Activated CD4-positive, alpha-beta T cell treated with anti-CD3 and anti-CD28 coated beads, Interleukin-2, amount 10 ng/mL, durations not matched to agents 24 days and 14 days (primary cell): ENCODE measurements at regions not wholly inside any gene's neighbourhood (a gene's known extent, or its start where the extent isn't known, plus 50 kb on each side); places are given as distances from the start of the nearest gene placed in this dataset.
A peak's percentile ranks its signal among the peaks of the same experiment; 100 is the strongest.
"Not testable (repeated sequence)": the region's sequence is repeated elsewhere in the genome, so short reads cannot be mapped to it uniquely, and the experiment has no call there.

Experiments
- DNase-seq: peaks from one replicate; pipeline ENCODE4 v3.0.0; 2022
- H3K27ac Mint-ChIP-seq: one replicate; pipeline ENCODE4 v1.8.0; 2022; ENCODE audit warnings: mild to moderate bottlenecking, mixed read lengths
- H3K27me3 Mint-ChIP-seq: one replicate; pipeline ENCODE4 v1.8.0; 2022; ENCODE audit warnings: mixed read lengths
- H3K36me3 Mint-ChIP-seq: one replicate; pipeline ENCODE4 v1.8.0; 2022; ENCODE audit warnings: low read depth, mild to moderate bottlenecking, mixed read lengths
- H3K4me1 Mint-ChIP-seq: one replicate; pipeline ENCODE4 v1.8.0; 2021; ENCODE audit warnings: mixed read lengths
- H3K4me3 Mint-ChIP-seq: one replicate; pipeline ENCODE4 v1.8.0; 2022; ENCODE audit warnings: mild to moderate bottlenecking, moderate library complexity, mixed read lengths
- H3K9me3 Mint-ChIP-seq: one replicate; pipeline ENCODE4 v1.8.0; 2021; ENCODE audit warnings: mixed read lengths
- intact Hi-C: fragments of 100-400 bp; cut with micrococcal nuclease; formaldehyde crosslinking; loops from one replicate; pipeline ENCODE4 v1.15.1; 2023

- no peaks in the 10 kb centered on the region for H3K9me3 Mint-ChIP-seq
- H3K4me3 Mint-ChIP-seq: no peak overlapping the region
- intact Hi-C loops: no loop called here
- H3K27ac Mint-ChIP-seq: no peak overlapping the region
- peaks cover 2% of the 10 kb centered on the region for H3K27me3 Mint-ChIP-seq
- no peaks in the 10 kb centered on the region for H3K4me1 Mint-ChIP-seq
- H3K36me3 Mint-ChIP-seq: no peaks in the 10 kb centered on the region
- no peak for DNase-seq
These were observed 86.7 kb upstream of the GSE1 start for GRCh38 chr16:85526185-85526974.

- no peak for DNase-seq
- no peak overlapping the region for H3K27ac Mint-ChIP-seq
- H3K9me3 Mint-ChIP-seq: no peaks in the 10 kb centered on the region
- no peaks in the 10 kb centered on the region for H3K36me3 Mint-ChIP-seq
- intact Hi-C loops: no loop called here
- no peaks in the 10 kb centered on the region for H3K4me1 Mint-ChIP-seq
- H3K27me3 Mint-ChIP-seq: peaks cover 2% of the 10 kb centered on the region
- no peak overlapping the region for H3K4me3 Mint-ChIP-seq
These were observed 85.9 kb upstream of the GSE1 start for GRCh38 chr16:85527042-85527766.

- intact Hi-C loops: no loop called here
- H3K36me3 Mint-ChIP-seq: no peaks in the 10 kb centered on the region
- H3K9me3 Mint-ChIP-seq: no peaks in the 10 kb centered on the region
- H3K4me1 Mint-ChIP-seq: no peaks in the 10 kb centered on the region
- no peak overlapping the region for H3K4me3 Mint-ChIP-seq
- H3K27ac Mint-ChIP-seq: no peak overlapping the region
- DNase-seq: no peak
- peaks cover 2% of the 10 kb centered on the region for H3K27me3 Mint-ChIP-seq
These were observed 85.3 kb upstream of the GSE1 start for GRCh38 chr16:85527767-85528297.

- no peaks in the 10 kb centered on the region for H3K9me3 Mint-ChIP-seq
- intact Hi-C loops: no loop called here
- H3K27me3 Mint-ChIP-seq: peaks cover 2% of the 10 kb centered on the region
- H3K4me1 Mint-ChIP-seq: no peaks in the 10 kb centered on the region
- H3K4me3 Mint-ChIP-seq: no peak overlapping the region
- no peak overlapping the region for H3K27ac Mint-ChIP-seq
- H3K36me3 Mint-ChIP-seq: no peaks in the 10 kb centered on the region
- peak; percentile 72 for DNase-seq
These were observed 84.4 kb upstream of the GSE1 start for GRCh38 chr16:85528528-85529387.

- intact Hi-C loops: no loop called here
- Mint-ChIP-seq H3K4me3 (no peak overlapping the region), H3K27ac (no peak overlapping the region), H3K9me3 (no peaks in the 10 kb centered on the region), H3K36me3 (no peaks in the 10 kb centered on the region), H3K4me1 (no peaks in the 10 kb centered on the region), H3K27me3 (peaks cover 2% of the 10 kb centered on the region)
- no peak for DNase-seq
These were observed 83.4 kb upstream of the GSE1 start for GRCh38 chr16:85529489-85530369.

- no peaks in the 10 kb centered on the region for H3K36me3 Mint-ChIP-seq
- H3K27ac Mint-ChIP-seq: no peak overlapping the region
- DNase-seq: no peak
- no peak overlapping the region for H3K4me3 Mint-ChIP-seq
- H3K9me3 Mint-ChIP-seq: no peaks in the 10 kb centered on the region
- intact Hi-C loops: no loop called here
- no peaks in the 10 kb centered on the region for H3K4me1 Mint-ChIP-seq
- peaks cover 2% of the 10 kb centered on the region for H3K27me3 Mint-ChIP-seq
These were observed 82.8 kb upstream of the GSE1 start for GRCh38 chr16:85530370-85530739.

GRCh38 chr16:85531516-85531915, 81.6 kb upstream of the GSE1 start:
- no peak overlapping the region for H3K4me3 Mint-ChIP-seq
- DNase-seq: no peak
- H3K4me1 Mint-ChIP-seq: peaks cover 2% of the 10 kb centered on the region
- H3K27me3 Mint-ChIP-seq: peaks cover 2% of the 10 kb centered on the region
- H3K36me3 Mint-ChIP-seq: no peaks in the 10 kb centered on the region
- no peaks in the 10 kb centered on the region for H3K9me3 Mint-ChIP-seq
- no peak overlapping the region for H3K27ac Mint-ChIP-seq
- intact Hi-C loops: no loop called here

GRCh38 chr16:85532147-85532546, 81.0 kb upstream of the GSE1 start:
- no peak overlapping the region for H3K4me3 Mint-ChIP-seq
- H3K9me3 Mint-ChIP-seq: no peaks in the 10 kb centered on the region
- intact Hi-C loops: no loop called here
- no peaks in the 10 kb centered on the region for H3K36me3 Mint-ChIP-seq
- no peak for DNase-seq
- peaks cover 2% of the 10 kb centered on the region for H3K27me3 Mint-ChIP-seq
- H3K4me1 Mint-ChIP-seq: peaks cover 2% of the 10 kb centered on the region
- H3K27ac Mint-ChIP-seq: no peak overlapping the region

- H3K27me3 Mint-ChIP-seq, H3K9me3 Mint-ChIP-seq, intact Hi-C loops: not testable (repeated sequence)
These were observed 79.5 kb upstream of the GSE1 start for GRCh38 chr16:85533593-85533992.

GRCh38 chr16:85534536-85535351, 78.4 kb upstream of the GSE1 start:
- H3K9me3 Mint-ChIP-seq: no peaks in the 10 kb centered on the region
- intact Hi-C loops: no loop called here
- no peak for DNase-seq
- H3K4me3 Mint-ChIP-seq: no peak overlapping the region
- no peak overlapping the region for H3K27ac Mint-ChIP-seq
- H3K36me3 Mint-ChIP-seq: no peaks in the 10 kb centered on the region
- H3K4me1 Mint-ChIP-seq: peaks cover 2% of the 10 kb centered on the region
- peaks cover 2% of the 10 kb centered on the region for H3K27me3 Mint-ChIP-seq

More at GRCh38 chr16:85533593-85533992, 79.5 kb upstream of the GSE1 start:
- not testable (repeated sequence) for H3K27ac Mint-ChIP-seq, H3K4me3 Mint-ChIP-seq, H3K36me3 Mint-ChIP-seq, H3K4me1 Mint-ChIP-seq, DNase-seq

GRCh38 chr16:85535352-85536072, 77.6 kb upstream of the GSE1 start:
- Mint-ChIP-seq H3K36me3 (no peaks in the 10 kb centered on the region), H3K27ac (no peak overlapping the region), H3K4me3 (no peak overlapping the region), H3K9me3 (no peaks in the 10 kb centered on the region), H3K27me3 (peaks cover 2% of the 10 kb centered on the region), H3K4me1 (peaks cover 2% of the 10 kb centered on the region)
- no peak for DNase-seq
- intact Hi-C loops: no loop called here

GRCh38 chr16:85536073-85536410, 77.1 kb upstream of the GSE1 start:
- H3K27ac Mint-ChIP-seq: no peak overlapping the region
- intact Hi-C loops: no loop called here
- H3K36me3 Mint-ChIP-seq: no peaks in the 10 kb centered on the region

More at GRCh38 chr16:85536073-85536410, 77.1 kb upstream of the GSE1 start:
- DNase-seq: no peak
- Mint-ChIP-seq H3K9me3 (no peaks in the 10 kb centered on the region), H3K4me1 (peaks cover 2% of the 10 kb centered on the region), H3K4me3 (no peak overlapping the region), H3K27me3 (peaks cover 1% of the 10 kb centered on the region)
